ENCODE measurements at regions not wholly inside any gene's neighbourhood (a gene's known extent, or its start where the extent isn't known, plus 50 kb on each side); places are given as distances from the start of the nearest gene placed in this dataset.

GRCh38 chr1:157419845-157420542, 132.3 kb downstream of the FCRL5 start:
- no peak for TF ChIP-seq CTCF (IDR thresholded peaks at IDR 0.05; ENCODE audit: extremely low read depth, missing control alignments)
- DNase-seq (ENCODE audit: low spot score) = no peak

- no peak for DNase-seq (ENCODE audit: low spot score)
- no peak for TF ChIP-seq CTCF (IDR thresholded peaks at IDR 0.05; ENCODE audit: extremely low read depth, missing control alignments)
Measured at GRCh38 chr1:157418659-157419058, 133.7 kb downstream of the FCRL5 start.

GRCh38 chr1:157418231-157418630, 134.1 kb downstream of the FCRL5 start:
- TF ChIP-seq CTCF (IDR thresholded peaks at IDR 0.05; ENCODE audit: extremely low read depth, missing control alignments) = no peak
- no peak for DNase-seq (ENCODE audit: low spot score)

GRCh38 chr1:157415661-157416060, 136.7 kb downstream of the FCRL5 start:
- TF ChIP-seq CTCF (IDR thresholded peaks at IDR 0.05; ENCODE audit: extremely low read depth, missing control alignments) = no peak
- DNase-seq (ENCODE audit: low spot score) = no peak

GRCh38 chr1:157412308-157412707, 140.0 kb downstream of the FCRL5 start:
- no peak for DNase-seq (ENCODE audit: low spot score)
- TF ChIP-seq CTCF (IDR thresholded peaks at IDR 0.05; ENCODE audit: extremely low read depth, missing control alignments) = no peak

- no peak for DNase-seq (ENCODE audit: low spot score)
Measured at GRCh38 chr1:157411769-157412168, 140.5 kb downstream of the FCRL5 start.

GRCh38 chr1:157411064-157411463, 141.3 kb downstream of the FCRL5 start:
- no peak for DNase-seq (ENCODE audit: low spot score)
- no peak for TF ChIP-seq CTCF (IDR thresholded peaks at IDR 0.05; ENCODE audit: extremely low read depth, missing control alignments)

More at GRCh38 chr1:157411769-157412168, 140.5 kb downstream of the FCRL5 start:
- TF ChIP-seq CTCF (IDR thresholded peaks at IDR 0.05; ENCODE audit: extremely low read depth, missing control alignments) = no peak

Measured in GM20000 (cell line).